Trophoblast cell (in vitro differentiated cells and primary cell): ENCODE measurements at regions not wholly inside any gene's neighbourhood (a gene's known extent, or its start where the extent isn't known, plus 50 kb on each side); places are given as distances from the start of the nearest gene placed in this dataset.
A peak's percentile ranks its signal among the peaks of the same experiment; 100 is the strongest.

Source experiments
- DNase-seq, 2 donors: peaks; one replicate each; pipeline ENCODE4 v3.0.0-alpha.2; 2016
- H2AFZ ChIP-seq: 2 replicates; pipeline ENCODE4 v1.6.1; 2013; ENCODE audit warnings: low read length, moderate library complexity, mild to moderate bottlenecking; ENCODE audit not compliant: insufficient read depth, poor library complexity
- H2AK5ac ChIP-seq: 2 replicates; pipeline ENCODE4 v1.6.1; 2013; ENCODE audit warnings: mild to moderate bottlenecking, low read length
- H2BK120ac ChIP-seq: 2 replicates; pipeline ENCODE4 v1.6.1; 2013; ENCODE audit warnings: low read length, mild to moderate bottlenecking, moderate library complexity; ENCODE audit not compliant: insufficient read depth, poor library complexity
- H2BK12ac ChIP-seq: 2 replicates; pipeline ENCODE4 v1.6.1; 2013; ENCODE audit warnings: mild to moderate bottlenecking, low read length, moderate library complexity
- H2BK5ac ChIP-seq: 2 replicates; pipeline ENCODE4 v1.6.1; 2013; ENCODE audit warnings: low read length, low read depth, moderate library complexity, mild to moderate bottlenecking; ENCODE audit not compliant: poor library complexity
- H3K14ac ChIP-seq: 2 replicates; pipeline ENCODE4 v1.6.1; 2013; ENCODE audit warnings: mild to moderate bottlenecking, low read length
- H3K18ac ChIP-seq: 2 replicates; pipeline ENCODE4 v1.6.1; 2013; ENCODE audit warnings: mild to moderate bottlenecking, low read length
- H3K23ac ChIP-seq: 2 replicates; pipeline ENCODE4 v1.6.1; 2013; ENCODE audit warnings: low read length
- H3K27ac ChIP-seq: 2 replicates; pipeline ENCODE4 v1.5.1; 2013; ENCODE audit warnings: low read depth, mild to moderate bottlenecking, inconsistent platforms, low read length, moderate library complexity
- H3K27me3 ChIP-seq: 2 replicates; pipeline ENCODE4 v1.6.1; 2013; ENCODE audit warnings: inconsistent platforms, mild to moderate bottlenecking, low read length, moderate library complexity; ENCODE audit not compliant: insufficient read depth
- H3K36me3 ChIP-seq, 2 experiments: 1 replicate in 1 of 2; 2 replicates in 1 of 2; pipeline ENCODE4 v1.6.1; 2013; ENCODE audit warnings: low read length in 2 of 2, mild to moderate bottlenecking in 2 of 2, moderate library complexity in 1 of 2; ENCODE audit not compliant: insufficient read depth in 2 of 2, control insufficient read depth in 1 of 2
- H3K4ac ChIP-seq: 2 replicates; pipeline ENCODE4 v1.6.1; 2013; ENCODE audit warnings: low read depth, mild to moderate bottlenecking, low read length, moderate library complexity
- H3K4me1 ChIP-seq, 2 experiments: 1 replicate in 1 of 2; 2 replicates in 1 of 2; pipeline ENCODE4 v1.6.1; 2013; ENCODE audit warnings: low read length in 2 of 2, mild to moderate bottlenecking in 2 of 2, moderate library complexity in 1 of 2; ENCODE audit not compliant: insufficient read depth in 2 of 2, control insufficient read depth in 1 of 2
- H3K4me2 ChIP-seq: 2 replicates; pipeline ENCODE4 v1.6.1; 2013; ENCODE audit warnings: inconsistent platforms, mild to moderate bottlenecking, low read length, moderate library complexity
- H3K4me3 ChIP-seq: 2 replicates; pipeline ENCODE4 v1.5.1; 2013; ENCODE audit warnings: mild to moderate bottlenecking, low read depth, low read length, inconsistent platforms
- H3K79me1 ChIP-seq: one replicate; pipeline ENCODE4 v1.6.1; 2013; ENCODE audit warnings: low read length
- H3K79me2 ChIP-seq: 2 replicates; pipeline ENCODE4 v1.6.1; 2013; ENCODE audit warnings: low read length, mild to moderate bottlenecking; ENCODE audit not compliant: control insufficient read depth, insufficient read depth, poor library complexity
- H3K9ac ChIP-seq: 2 replicates; pipeline ENCODE4 v1.6.1; 2013; ENCODE audit warnings: mild to moderate bottlenecking, low read length
- H3K9me3 ChIP-seq: 2 replicates; pipeline ENCODE4 v1.6.1; 2013; ENCODE audit warnings: low read depth, mild to moderate bottlenecking, control low read depth, inconsistent platforms, low read length; ENCODE audit not compliant: insufficient read depth
- H4K12ac ChIP-seq: 2 replicates; pipeline ENCODE4 v1.6.1; 2013; ENCODE audit warnings: low read depth, mild to moderate bottlenecking, low read length, moderate library complexity
- H4K8ac ChIP-seq: 2 replicates; pipeline ENCODE4 v1.6.1; 2013; ENCODE audit warnings: low read depth, mild to moderate bottlenecking, low read length, moderate library complexity
- H4K91ac ChIP-seq: one replicate; pipeline ENCODE4 v1.6.1; 2013; ENCODE audit warnings: low read depth, mild to moderate bottlenecking, low read length, moderate library complexity
- WGBS: extraction: QIAGEN DNeasy Blood & Tissue Kit; methylation state at CpG from one replicate; pipeline ENCODE4 v1.1.7; 2013; ENCODE audit warnings: missing lambda C conversion rate; ENCODE audit not compliant: insufficient read length, insufficient coverage; ENCODE audit errors: extremely low coverage; 5-methylcytosine and 5-hydroxymethylcytosine counted together

DNA sequence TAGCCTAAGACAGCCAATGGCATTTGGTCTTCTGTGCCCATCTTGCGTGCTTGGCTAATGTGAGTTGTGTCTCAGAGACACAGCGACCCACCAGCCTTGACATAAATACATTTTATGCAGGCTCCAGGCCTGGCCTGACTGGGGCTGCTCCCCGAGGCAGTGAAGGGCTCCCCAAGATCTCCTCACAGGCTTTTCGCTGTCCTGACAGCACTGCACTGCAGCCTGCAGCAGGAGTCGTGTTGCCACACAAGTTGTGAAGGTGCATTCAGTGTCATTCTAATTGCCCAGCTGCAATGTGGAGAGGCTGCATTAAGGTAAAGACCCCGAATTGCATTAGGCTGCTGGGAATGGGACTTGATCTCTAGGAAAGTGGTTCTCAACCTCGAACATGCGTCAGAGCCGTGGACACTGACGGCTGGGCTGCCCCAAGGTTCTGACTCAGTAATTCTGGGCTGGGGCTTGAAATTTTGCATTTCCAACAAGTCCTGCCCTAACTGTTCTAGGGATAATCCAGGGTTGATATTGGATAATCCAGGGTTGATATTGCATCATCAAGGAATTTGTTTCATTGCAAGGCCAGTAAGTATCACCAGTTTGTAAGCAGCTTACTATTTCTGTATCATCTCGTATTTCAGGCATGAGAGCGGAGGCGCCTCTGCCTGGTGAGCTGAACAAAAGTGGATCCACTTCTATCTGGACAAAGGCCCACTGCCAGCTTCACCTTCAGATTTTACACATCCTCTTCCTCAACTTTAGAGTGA, 108.7 kb upstream of the INSIG1 start:
- no CpG with 5 or more reads among the region's 13 CpGs for WGBS
- Histone ChIP-seq H2BK120ac (no peak overlapping the region), H3K4me3 (no peak overlapping the region), H2BK5ac (no peak overlapping the region), H3K27ac (no peak overlapping the region), H3K4ac (no peak overlapping the region), H2BK12ac (no peak overlapping the region), H4K8ac (no peak overlapping the region), H3K79me2 (no peaks in the 10 kb centered on the region), H4K91ac (no peak overlapping the region), H3K4me2 (no peak overlapping the region), H3K9ac (no peak overlapping the region), H3K18ac (no peak overlapping the region), H3K4me1 (peaks cover 0 to 3% of the 10 kb centered on the region in 2 experiments), H3K14ac (no peak overlapping the region), H2AFZ (no peak overlapping the region), H3K9me3 (peaks cover 15% of the 10 kb centered on the region), H4K12ac (no peak overlapping the region), H3K27me3 (no peaks in the 10 kb centered on the region), H3K79me1 (no peaks in the 10 kb centered on the region), H3K36me3 (no peaks in the 10 kb centered on the region), H3K23ac (no peak overlapping the region), H2AK5ac (no peak overlapping the region)
- DNase-seq: no peak

DNA sequence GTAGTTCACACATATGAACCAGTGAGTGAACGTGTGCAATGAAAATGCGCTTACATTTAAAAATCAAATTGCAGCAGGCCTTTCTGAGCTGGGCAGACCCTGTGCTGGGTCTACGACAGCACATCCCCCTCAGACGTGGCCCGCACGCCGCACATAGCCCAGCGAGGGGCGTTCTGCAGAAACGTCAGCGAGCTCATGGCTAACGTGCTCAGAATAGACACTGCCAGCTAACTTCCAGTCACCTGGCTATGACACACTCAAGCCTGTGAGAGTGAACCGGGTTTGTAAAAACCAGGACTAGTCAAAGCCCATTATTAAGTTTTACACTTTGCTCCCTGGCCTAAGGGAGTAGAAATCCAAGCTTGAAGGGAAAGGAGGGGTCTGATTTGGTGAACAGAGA, 108.1 kb upstream of the INSIG1 start:
- no peak for DNase-seq
- Histone ChIP-seq H4K91ac (no peak overlapping the region), H2BK120ac (no peak overlapping the region), H3K14ac (no peak overlapping the region), H2AK5ac (no peak overlapping the region), H3K9me3 (peaks cover 14% of the 10 kb centered on the region), H4K8ac (no peak overlapping the region), H3K36me3 (no peaks in the 10 kb centered on the region), H3K79me1 (no peaks in the 10 kb centered on the region), H2AFZ (no peak overlapping the region), H3K4ac (no peak overlapping the region), H3K23ac (no peak overlapping the region), H3K4me3 (no peak overlapping the region), H4K12ac (no peak overlapping the region), H3K79me2 (no peaks in the 10 kb centered on the region), H3K18ac (no peak overlapping the region), H3K4me1 (peaks cover 2 to 5% of the 10 kb centered on the region in 2 experiments), H3K9ac (no peak overlapping the region), H3K27ac (no peak overlapping the region), H3K4me2 (no peak overlapping the region), H2BK5ac (no peak overlapping the region), H3K27me3 (no peaks in the 10 kb centered on the region), H2BK12ac (no peak overlapping the region)
- WGBS: no CpG with 5 or more reads among the region's 13 CpGs

- H2BK120ac ChIP-seq: no peak overlapping the region
- no peak overlapping the region for H3K4ac ChIP-seq
- H4K91ac ChIP-seq: no peak overlapping the region
- H3K27ac ChIP-seq: no peak overlapping the region
- peak in 1 of 2 donors; percentile 58 for DNase-seq
- no peak overlapping the region for H2AK5ac ChIP-seq
- H3K79me1 ChIP-seq: no peaks in the 10 kb centered on the region
- H3K4me2 ChIP-seq: no peak overlapping the region
- no peak overlapping the region for H3K23ac ChIP-seq
- no peaks in the 10 kb centered on the region for H3K27me3 ChIP-seq
- no peak overlapping the region for H4K8ac ChIP-seq
- H3K14ac ChIP-seq: no peak overlapping the region
- peaks cover 3 to 7% of the 10 kb centered on the region in 2 experiments for H3K4me1 ChIP-seq
- no CpG with 5 or more reads among the region's 28 CpGs for WGBS
- no peak overlapping the region for H2BK5ac ChIP-seq
- no peaks in the 10 kb centered on the region for H3K79me2 ChIP-seq
- H3K9me3 ChIP-seq: peaks cover 12% of the 10 kb centered on the region
- no peak overlapping the region for H2BK12ac ChIP-seq
- no peak overlapping the region for H3K4me3 ChIP-seq
- H3K18ac ChIP-seq: no peak overlapping the region
- no peak overlapping the region for H2AFZ ChIP-seq
- no peak overlapping the region for H3K9ac ChIP-seq
- no peak overlapping the region for H4K12ac ChIP-seq
- no peaks in the 10 kb centered on the region for H3K36me3 ChIP-seq
Measured at GRCh38 chr7:155190688-155191087, 107.0 kb upstream of the INSIG1 start.

DNA sequence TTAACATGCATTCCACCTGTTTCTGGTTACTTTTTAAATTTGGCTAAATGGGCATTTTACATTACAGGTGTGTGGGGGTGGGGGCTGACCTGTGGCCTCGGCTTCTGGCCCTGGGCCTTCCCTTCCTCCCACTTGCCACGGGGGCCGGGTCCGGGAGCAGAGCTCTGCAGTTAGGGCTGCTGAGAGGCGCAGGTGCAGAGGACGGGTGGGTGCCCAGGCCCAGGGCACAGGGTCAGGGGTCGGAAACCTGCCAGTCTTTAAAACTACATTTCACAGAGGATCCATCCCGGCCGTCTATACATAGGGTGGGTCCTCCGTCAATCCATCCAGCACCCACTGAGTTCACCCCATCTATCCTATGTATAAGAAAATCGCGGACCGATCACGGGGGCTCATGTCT, 106.5 kb upstream of the INSIG1 start:
- Histone ChIP-seq H3K4me3 (no peak overlapping the region), H3K23ac (no peak overlapping the region), H4K91ac (no peak overlapping the region), H4K8ac (no peak overlapping the region), H3K9me3 (peaks cover 12% of the 10 kb centered on the region), H3K36me3 (no peaks in the 10 kb centered on the region), H2BK120ac (no peak overlapping the region), H2BK12ac (no peak overlapping the region), H3K9ac (no peak overlapping the region), H3K4ac (no peak overlapping the region), H2BK5ac (no peak overlapping the region), H2AFZ (no peak overlapping the region), H3K14ac (no peak overlapping the region), H3K4me2 (no peak overlapping the region), H3K79me2 (no peaks in the 10 kb centered on the region), H2AK5ac (no peak overlapping the region), H3K27ac (no peak overlapping the region), H4K12ac (no peak overlapping the region), H3K27me3 (no peaks in the 10 kb centered on the region), H3K4me1 (peaks cover 3 to 7% of the 10 kb centered on the region in 2 experiments), H3K18ac (no peak overlapping the region), H3K79me1 (no peaks in the 10 kb centered on the region)
- no peak for DNase-seq
- WGBS: no CpG with 5 or more reads among the region's 14 CpGs
